ENCODE measurements at regions not wholly inside any gene's neighbourhood (a gene's known extent, or its start where the extent isn't known, plus 50 kb on each side); places are given as distances from the start of the nearest gene placed in this dataset.
"Not testable (repeated sequence)": the region's sequence is repeated elsewhere in the genome, so short reads cannot be mapped to it uniquely, and the experiment has no call there.

DNA sequence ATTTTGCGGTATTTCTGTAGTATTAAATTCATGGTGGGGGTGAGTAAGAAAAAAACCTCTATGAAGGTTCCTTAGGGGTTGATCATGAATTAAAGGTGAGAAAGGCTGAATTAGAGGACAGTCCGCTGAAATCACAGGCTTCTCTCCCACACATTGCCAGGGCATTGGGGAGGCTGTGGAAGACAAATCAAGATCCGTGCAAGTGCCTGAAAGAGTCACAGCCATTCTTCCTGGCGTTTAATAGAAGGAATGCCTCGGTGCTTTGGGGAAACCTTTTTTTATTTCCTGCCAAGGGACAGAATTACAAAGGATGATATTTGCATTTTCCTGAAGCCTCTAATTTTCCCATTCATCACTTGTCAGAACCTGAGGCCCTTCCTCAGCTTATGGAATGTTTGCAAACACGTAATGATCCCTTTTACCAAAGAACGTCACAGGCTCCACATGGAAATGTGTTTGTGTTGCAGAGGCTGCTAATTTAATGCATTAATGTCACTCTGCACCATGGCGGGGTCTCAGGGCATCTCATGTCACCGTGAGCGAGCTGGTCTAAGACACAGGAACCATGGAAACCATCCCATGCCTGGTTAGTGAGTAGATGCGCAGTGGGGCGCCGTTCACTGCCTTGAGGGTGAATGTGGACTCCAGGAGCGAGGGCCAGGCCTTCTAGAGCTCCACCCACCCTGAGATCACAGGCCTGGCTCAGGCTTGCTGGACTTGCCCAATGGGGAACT lies 185.9 kb upstream of the SULF2 start:
- DNase-seq, result no peak

DNA sequence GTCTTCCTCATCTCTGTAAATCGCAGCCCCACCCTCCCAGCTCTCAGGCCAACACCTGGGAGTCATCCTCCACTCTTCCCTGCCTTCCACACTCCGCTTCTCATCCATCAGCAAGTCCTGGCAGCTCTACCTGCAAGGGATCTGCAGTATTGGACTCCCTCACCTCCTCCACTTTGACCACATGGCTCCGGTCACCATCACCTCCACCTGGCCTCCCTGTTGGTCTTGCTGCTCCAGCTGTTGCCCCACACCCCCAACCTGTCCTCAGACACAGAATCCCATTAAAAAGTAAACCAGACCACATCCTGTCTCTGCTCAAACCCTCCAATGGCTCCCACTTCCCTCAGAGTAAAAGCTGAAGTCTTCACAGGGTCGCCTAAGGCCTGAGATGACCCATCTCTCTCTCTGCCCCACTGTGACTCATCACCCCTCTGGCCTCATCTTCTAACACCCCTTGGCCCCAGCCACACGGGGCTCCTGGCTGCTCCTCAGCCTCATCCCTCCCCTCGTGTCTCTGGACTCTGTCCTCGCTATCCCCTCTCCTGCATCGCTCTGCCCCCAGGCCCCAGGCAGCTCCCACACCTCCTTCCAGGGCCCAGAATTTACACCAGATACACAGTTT lies 185.1 kb upstream of the SULF2 start:
- DNase-seq, result no peak

DNA sequence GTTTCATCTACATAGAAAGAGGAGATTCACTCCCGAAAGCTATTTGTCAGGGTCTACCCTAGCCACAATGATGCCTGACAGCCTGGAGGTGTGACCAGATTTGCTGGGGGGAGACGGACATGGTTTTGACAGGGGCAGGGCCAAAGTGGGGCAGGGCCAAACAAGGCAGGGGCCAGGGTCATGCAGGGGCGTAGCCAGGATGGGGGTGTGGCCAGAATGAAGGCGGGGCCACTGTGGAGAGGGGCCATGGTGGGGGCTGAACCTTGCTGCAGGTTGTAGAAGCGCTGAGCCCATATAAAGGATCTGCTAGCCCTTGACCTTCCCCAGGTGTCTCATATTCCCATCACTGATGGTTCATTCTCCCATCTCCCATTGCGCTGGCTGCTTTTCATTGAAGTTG lies 184.1 kb upstream of the SULF2 start:
- no peak for DNase-seq

DNA sequence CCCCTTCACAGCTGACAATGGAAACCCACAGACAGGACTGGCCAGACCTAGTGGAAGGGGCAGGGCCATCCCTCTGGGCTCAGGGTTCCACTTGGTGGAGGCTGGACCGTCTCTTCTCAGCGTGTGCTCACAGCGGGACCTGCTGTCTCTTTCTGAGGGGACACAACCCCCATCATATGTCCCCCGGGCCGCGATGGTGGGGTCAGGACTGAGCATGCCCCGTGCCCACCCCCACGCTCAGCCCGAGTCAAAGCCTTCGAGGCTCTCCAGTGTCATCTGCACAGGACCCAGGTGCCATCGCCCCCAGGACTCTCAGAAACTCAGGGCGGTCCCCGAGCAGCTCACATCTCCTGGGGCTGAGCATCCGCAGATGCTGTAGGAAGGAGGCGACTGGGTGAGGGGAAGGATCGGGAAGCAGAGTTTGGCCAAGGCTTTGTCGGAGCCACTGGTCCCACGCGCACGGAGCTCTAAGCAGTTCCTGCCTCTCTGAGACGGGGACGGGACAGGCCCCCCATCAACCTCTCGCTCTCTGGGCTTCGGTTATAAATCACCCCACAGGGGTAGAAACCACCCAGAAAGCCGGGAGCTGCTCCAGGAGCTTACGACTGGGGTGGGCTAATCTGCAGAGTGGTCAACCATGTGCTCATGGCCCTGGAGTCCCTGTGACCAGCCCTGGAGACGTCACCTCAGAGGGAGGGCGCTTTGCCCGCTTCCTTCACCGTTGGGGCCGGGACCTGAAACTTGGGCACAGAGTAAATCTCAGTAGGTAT lies 183.4 kb upstream of the SULF2 start:
- no peak for DNase-seq

GRCh38 chr20:47964149-47964548 lies 178.9 kb upstream of the SULF2 start:
- DNase-seq, result no peak

- no peak for DNase-seq
These were observed 177.7 kb upstream of the SULF2 start for GRCh38 chr20:47963022-47963421.

DNA sequence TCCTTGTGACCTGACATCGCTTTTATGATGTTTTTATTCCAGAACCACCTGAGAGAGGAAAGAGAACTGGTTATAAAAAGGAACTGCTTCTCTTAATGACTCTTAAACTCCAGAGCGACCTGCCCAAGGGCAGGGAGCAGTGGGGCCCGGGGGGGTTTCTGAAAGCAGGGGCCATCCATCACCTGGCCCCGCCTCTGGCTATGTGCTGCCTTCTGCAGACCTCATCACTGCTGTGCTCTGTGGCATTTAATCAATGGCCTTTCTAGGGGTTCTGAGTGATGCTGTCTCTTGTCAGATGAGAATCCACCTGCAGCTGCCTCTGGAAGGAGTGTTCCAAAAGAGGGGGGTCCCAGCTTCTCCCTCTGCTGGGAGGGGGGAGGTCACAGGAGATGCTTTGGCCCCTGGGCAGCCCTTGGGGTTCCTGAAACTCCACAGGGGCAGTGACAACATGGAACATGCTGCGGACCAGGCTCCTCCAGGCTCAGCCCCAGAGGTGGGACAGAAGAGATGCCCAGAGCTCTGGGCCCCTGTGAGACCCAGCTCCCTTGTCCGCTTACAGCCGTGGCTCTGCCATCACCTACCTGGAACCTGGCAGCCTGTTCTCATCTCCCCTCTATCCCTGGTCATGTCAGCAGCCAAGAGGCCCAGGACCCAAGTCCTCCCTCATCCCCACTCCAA lies 177.1 kb upstream of the SULF2 start:
- DNase-seq, result no peak

GRCh38 chr20:47960769-47961541 lies 175.7 kb upstream of the SULF2 start:
- DNase-seq, result no peak

- DNase-seq, result no peak
These were observed 175.0 kb upstream of the SULF2 start for GRCh38 chr20:47960277-47960676.

- not testable (repeated sequence) for DNase-seq
These were observed 172.9 kb upstream of the SULF2 start for GRCh38 chr20:47957989-47958801.

- DNase-seq, result no peak
These were observed 171.9 kb upstream of the SULF2 start for GRCh38 chr20:47957135-47957534.

DNA sequence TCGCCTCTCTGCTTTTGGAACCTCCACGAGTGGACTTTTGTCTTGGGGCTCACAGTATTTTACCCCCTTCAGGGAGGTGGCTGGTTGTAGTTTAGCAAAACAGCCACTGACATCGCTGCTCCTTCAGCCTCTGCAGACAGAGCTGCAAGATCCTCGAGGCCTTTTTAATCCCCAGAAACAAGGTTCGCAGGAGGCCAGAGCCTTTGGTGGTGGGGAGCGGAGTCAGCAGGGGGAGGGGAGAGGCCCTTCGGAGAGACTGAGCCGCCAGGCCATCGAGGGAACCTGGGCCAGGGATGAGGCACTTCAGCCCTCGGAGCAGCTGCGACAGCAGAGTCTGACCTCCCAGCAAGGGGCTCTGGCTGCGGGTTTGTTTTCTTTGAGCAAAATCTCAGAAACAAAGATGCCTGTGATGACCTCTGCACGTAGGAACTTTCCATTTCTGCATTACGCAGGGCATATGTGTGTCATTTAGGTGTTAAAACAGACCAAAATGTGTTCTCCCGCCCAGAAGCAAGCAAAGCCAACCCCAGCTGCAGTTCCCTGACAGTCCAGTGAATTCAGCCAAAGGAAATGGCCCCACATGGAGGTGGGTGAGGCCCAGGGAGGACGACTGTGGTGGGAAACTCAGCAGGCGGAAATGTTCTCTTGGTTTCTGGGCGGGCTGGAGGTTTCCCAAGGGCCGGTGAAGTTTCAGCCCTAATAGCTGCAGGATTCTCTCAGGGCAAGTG lies 171.2 kb upstream of the SULF2 start:
- no peak for DNase-seq

DNA sequence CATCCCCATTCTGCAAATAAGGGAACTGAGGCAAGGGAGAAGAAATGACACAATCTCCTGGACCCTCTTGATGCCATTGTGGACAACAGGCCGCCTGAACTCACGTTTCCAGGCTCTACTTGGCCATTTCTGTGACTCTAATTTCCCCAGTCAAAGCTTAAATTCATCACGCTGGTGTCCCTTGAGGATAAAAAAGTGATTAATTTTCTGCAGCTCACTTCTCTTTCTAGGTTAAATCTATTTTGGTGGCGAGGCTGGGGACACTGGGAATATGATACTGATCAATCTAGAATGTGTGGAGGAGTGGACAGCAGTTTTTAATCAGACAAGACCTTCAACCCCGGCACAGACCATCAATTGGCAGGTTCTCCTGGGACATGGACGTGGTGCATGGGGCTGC lies 168.2 kb upstream of the SULF2 start:
- DNase-seq, result no peak

GRCh38 chr20:47952023-47952564 lies 166.8 kb upstream of the SULF2 start:
- no peak for DNase-seq

DNA sequence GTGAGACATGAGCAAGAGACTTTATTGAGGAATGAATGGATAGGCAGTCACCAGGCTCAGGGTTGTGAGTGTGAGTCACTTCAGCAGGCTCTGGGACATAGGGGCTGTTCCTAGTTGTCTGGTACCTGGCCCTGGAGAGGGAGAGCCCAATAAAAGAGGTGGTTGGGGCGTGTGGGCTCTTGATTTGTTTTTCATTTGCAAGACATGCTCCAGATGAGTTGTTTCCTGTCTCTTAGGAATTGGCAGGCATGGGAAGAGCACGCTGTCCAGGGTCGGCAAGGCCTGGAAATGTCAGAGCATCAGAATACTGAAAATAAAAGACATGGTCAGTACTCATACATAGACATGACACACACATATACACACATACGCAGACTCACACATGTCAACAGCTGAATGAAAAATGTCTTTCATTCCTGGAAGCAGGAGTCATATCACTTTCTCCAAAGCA lies 166.3 kb upstream of the SULF2 start:
- no peak for DNase-seq

DNA sequence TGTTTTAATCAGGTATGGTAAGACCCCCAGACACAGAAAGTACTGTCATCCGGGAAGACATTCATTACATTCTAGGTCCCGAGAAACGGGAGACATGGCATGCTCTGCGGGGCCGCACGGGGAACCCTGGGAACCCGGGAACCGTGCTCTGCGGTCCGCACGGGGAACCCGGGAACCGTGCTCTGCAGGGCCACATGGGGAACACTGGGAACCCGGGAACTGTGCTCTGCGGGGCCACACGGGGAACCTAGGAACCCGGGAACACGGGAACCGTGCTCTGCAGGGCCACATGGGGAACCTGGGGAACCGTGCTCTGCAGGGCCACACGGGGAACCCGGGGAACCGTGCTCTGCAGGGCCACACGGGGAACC lies 165.6 kb upstream of the SULF2 start:
- no peak for DNase-seq

GRCh38 chr20:47950124-47950912 lies 165.0 kb upstream of the SULF2 start:
- no peak for DNase-seq

DNA sequence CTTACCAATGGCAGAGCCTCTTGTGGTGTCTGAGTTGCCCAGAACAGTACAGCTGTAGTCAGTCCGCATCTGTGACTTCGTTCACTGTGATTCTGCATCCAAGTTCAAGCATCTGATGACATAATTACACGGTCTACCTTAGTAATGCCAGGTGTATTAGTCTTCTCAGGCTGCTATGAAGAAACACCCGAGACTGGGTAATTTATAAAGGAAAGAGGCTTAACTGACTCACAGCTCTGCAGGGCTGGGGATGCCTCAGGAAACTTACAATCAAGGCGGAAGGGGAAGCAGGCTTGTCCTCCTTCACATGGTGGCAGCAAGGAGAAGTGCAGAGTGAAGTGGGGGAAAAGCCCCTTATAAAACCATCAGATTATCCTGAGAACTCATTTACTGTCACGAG lies 163.9 kb upstream of the SULF2 start:
- no peak for DNase-seq

GRCh38 chr20:47944682-47945081 lies 159.4 kb upstream of the SULF2 start:
- no peak for DNase-seq

DNA sequence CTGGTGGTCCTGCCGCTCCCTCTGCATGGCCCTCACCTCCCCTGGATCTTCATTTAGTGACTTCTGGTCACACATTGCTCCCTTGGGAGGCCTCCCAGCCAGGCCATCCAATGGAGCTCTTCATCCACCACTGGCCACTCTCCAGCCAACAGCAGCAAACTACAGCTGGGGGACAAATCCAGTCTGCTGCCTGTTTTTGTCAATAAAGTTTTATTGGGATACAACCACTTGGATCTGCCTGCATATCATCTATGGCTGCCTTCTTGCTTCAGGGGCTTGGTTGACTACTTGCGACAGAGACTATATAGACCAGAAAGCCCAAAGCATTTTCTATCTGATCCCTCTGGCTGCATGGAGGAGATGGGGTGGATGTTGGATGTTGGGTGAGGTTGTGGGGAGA lies 156.6 kb upstream of the SULF2 start:
- no peak for DNase-seq

All from activated CD4-positive, alpha-beta T cell treated with anti-CD3 and anti-CD28 coated beads, Interleukin-2, amount 50 U/mL, for 16 hours (primary cell).